ENCODE measurements at regions not wholly inside any gene's neighbourhood (a gene's known extent, or its start where the extent isn't known, plus 50 kb on each side); places are given as distances from the start of the nearest gene placed in this dataset.

DNA sequence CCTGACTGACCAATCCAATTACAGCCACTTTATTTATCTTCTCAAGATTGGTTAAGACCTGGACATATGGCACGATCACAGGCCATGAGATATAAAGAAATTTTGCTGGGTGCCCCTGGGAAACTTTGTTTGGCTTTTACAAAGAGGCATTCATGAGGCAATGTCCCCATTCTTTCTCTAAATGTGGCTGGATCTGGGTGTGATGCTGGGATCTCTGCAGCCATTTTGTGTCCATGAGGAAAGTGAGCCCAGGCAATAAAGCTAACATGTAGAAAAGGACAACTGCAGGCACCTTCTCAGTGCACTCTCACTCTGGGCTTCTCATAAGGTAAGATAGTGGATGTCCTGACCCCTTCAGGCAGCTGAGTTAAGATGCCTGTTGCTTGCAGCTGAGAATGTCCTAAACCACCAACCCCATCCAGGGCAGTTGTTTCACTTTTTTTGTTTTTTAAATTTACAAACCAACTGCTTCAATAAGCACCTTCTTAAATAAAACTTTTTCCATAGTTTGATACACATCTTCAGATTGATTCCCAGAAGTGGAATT lies 372.3 kb downstream of the MIAT start (continued):
- TF ChIP-seq, protein P1, sequence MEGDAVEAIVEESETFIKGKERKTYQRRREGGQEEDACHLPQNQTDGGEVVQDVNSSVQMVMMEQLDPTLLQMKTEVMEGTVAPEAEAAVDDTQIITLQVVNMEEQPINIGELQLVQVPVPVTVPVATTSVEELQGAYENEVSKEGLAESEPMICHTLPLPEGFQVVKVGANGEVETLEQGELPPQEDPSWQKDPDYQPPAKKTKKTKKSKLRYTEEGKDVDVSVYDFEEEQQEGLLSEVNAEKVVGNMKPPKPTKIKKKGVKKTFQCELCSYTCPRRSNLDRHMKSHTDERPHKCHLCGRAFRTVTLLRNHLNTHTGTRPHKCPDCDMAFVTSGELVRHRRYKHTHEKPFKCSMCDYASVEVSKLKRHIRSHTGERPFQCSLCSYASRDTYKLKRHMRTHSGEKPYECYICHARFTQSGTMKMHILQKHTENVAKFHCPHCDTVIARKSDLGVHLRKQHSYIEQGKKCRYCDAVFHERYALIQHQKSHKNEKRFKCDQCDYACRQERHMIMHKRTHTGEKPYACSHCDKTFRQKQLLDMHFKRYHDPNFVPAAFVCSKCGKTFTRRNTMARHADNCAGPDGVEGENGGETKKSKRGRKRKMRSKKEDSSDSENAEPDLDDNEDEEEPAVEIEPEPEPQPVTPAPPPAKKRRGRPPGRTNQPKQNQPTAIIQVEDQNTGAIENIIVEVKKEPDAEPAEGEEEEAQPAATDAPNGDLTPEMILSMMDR (IDR thresholded peaks at IDR 0.05; ENCODE audit: control extremely low read depth in 1 of 3, insufficient read depth in 1 of 3, low read depth in 1 of 3, low read length in 3 of 3) = peak in 2 of 3 experiments; percentile 35 to 36; a peak in 2 of 4 replicates
- no peak for TF ChIP-seq SIX5 (IDR thresholded peaks at IDR 0.05; ENCODE audit: low read depth, low read length)
- no peak for TF ChIP-seq SAP30 (IDR thresholded peaks at IDR 0.05; ENCODE audit: insufficient read depth, insufficient replicate concordance, low read length)
- TF ChIP-seq, protein P2, sequence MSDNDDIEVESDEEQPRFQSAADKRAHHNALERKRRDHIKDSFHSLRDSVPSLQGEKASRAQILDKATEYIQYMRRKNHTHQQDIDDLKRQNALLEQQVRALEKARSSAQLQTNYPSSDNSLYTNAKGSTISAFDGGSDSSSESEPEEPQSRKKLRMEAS (IDR thresholded peaks at IDR 0.05) = no peak
- no peak for TF ChIP-seq EP300 (IDR thresholded peaks at IDR 0.05; ENCODE audit: borderline replicate concordance in 1 of 2, low read depth in 2 of 2, low read length in 2 of 2)
- no peak for TF ChIP-seq POLR2AphosphoS5 (IDR thresholded peaks at IDR 0.05; ENCODE audit: low read depth, low read length)
- TF ChIP-seq KDM1A (IDR thresholded peaks at IDR 0.05; ENCODE audit: borderline replicate concordance, low read length) = peak; percentile 85
- TF ChIP-seq POLR2A (IDR thresholded peaks at IDR 0.05; ENCODE audit: control extremely low read depth in 1 of 2, low read depth in 2 of 2, low read length in 2 of 2) = no peak
- TF ChIP-seq KDM4A (IDR thresholded peaks at IDR 0.05; ENCODE audit: low read depth, low read length, severe bottlenecking) = no peak
- TF ChIP-seq KDM5A (IDR thresholded peaks at IDR 0.05; ENCODE audit: low read length) = no peak
- peak; percentile 21 to 58 for TF ChIP-seq RAD21 (IDR thresholded peaks at IDR 0.05 in 1 of 2, conservative IDR thresholded peaks at IDR 0.05 in 1 of 2; ENCODE audit: low read depth in 2 of 2, low read length in 2 of 2)
- TF ChIP-seq, protein P3, sequence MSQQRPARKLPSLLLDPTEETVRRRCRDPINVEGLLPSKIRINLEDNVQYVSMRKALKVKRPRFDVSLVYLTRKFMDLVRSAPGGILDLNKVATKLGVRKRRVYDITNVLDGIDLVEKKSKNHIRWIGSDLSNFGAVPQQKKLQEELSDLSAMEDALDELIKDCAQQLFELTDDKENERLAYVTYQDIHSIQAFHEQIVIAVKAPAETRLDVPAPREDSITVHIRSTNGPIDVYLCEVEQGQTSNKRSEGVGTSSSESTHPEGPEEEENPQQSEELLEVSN (IDR thresholded peaks at IDR 0.05) = no peak
- TF ChIP-seq ASH2L (IDR thresholded peaks at IDR 0.05; ENCODE audit: low read length) = no peak

All from H1 (cell line).